HG02759 (cell line): ENCODE measurements at regions not wholly inside any gene's neighbourhood (a gene's known extent, or its start where the extent isn't known, plus 50 kb on each side); places are given as distances from the start of the nearest gene placed in this dataset.
"Not testable (repeated sequence)": the region's sequence is repeated elsewhere in the genome, so short reads cannot be mapped to it uniquely, and the experiment has no call there.

Experiments used
- ATAC-seq: cut with Tn5 transposase; IDR thresholded peaks from one replicate; pipeline ENCODE4 v1.9.1; 2021; ENCODE audit warnings: mild to moderate bottlenecking, moderate library complexity; ENCODE audit not compliant: unreplicated experiment

DNA sequence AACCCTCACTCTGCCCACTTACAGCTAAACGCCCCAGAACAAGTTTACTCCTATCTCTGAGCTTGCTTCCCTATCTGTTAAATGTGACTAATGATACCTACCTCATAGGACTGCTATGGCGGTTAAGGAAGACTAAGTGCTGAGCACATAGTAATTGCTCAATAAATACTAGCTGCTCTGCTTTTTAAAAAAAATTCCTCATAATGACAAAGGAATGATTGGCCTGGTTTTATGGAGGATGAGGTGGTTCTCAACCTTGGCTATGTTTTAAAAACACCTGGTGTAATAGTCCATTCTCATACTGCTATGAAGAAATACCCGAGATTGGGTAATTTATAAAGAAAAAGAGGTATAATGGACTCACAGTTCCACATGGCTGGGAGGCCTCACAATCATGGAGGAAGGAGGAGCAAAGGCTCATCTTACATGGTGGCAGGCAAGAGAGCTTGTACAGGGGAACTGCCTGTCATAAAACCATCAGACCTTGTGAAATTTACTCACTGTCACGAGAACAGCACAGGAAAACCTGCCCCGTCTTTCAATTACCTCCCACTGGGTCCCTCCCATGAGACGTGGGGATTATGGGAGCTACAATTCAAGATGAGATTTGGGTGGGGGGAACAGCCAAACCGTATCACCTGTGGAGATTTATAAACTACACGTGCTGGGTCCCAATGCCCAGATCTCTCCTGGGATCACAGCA lies 127.2 kb upstream of the SYT13 start:
- no peak for ATAC-seq

DNA sequence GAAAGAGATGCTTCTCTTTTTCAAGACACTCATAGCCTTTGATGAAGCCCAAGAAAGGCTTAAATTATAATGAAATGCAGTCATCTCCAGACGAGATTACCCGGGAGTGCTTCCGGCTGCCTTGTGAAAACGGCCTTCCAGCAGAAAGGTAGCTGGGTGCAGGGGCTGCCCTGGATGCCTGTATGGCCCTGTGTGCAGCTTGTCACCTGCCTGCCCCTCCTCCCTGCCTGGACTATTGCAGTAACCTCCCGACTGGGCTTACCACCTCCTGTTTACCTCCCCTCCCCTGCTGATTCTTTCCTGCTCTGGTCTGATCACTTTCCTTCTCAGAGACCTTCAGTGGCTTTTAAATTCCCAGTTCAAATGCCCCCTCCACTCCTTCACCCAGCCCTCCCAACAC lies 126.4 kb upstream of the SYT13 start:
- ATAC-seq: no peak

DNA sequence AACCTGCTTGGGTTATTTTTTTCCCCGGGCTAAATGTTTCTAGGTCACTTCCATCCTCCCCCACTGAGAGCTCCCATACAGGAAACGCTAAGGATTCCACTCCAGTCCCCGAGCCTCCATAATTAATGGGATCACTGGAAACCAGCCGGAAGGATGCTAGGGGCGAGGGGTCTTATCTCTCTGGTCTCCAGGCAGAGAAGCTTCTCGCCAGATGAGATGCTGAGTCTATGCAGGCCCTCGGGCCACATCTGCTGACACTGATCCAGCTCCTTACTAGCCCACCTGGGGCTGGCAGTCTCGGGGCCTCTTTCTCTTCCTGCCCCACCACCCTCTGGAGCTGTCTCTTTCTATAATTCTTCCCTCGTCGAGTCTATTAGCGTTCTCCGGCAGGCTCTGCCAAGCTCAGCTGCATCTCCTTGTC lies 125.9 kb upstream of the SYT13 start:
- ATAC-seq: no peak

DNA sequence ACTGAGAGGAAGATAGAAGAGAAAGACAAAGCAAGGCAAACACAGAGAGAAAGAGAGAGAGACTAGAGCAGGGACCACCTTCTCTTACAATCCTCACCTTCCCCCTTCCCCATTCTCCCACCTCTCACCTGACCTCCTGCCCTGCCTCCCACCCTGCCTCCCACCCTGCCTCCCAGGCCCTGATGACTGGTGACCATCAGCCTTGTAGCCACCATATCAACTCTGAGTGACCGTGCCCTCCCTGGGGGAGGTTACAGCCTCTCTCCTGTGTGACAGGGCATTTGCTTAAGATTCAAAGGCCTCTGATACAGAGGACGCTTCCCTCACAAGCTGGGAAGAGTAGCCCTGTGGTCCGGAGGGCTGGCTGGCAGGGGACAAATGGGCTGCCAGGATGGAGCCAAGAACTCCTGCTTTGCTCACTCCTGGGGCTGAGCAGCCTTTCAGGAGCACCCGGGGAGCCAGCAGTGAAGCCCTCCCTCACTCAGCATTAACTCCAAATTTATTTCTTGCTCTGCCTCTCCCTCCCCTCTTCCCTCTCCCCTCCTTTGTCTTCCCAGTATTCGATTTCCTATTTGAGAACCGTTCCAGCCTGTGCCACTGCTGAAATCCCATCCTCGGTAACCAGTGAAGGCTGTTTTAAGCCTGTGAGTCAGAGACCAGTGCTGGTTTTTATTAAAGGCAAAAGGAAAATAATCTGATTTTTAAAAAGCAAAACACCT lies 125.2 kb upstream of the SYT13 start:
- no peak for ATAC-seq

DNA sequence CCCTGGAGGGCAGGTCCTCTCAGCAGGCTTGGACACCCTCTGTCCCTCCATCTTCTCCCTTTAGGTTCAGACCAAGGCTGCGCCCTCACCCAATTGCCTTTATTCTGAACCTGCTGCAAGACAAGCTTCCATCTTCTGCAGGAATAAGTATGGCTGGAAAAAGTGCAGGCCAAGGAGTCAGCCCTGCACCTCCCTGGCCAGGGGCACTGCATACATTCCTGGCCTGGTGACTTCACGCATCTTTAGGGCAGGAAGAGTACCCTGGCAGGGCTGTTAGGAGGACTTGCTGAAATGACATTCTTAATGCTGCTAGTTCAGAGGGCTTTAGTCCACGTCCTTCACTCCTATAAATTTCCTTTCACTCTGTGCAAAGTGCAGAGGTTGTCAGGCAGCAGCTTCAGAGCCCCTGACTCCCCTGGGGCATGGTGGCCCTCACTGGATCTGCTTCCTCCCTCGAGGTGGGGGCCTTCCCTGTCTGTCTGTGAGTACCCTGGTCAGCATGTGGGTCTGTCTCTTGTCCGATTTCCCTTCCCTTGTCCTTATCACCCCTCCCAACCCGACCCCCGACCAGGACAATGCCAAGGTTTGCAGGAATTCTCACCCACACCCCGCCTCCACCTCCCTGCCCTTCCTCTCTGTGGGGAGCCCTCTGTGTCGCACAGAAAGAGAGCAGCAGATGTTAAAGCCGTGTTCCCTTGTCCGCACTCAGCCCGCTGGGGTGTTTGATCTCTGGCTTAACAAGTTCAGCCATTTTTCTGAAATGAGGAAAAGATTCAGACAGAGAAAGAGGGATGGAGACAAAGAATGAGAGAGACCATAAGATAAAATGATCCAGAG lies 124.5 kb upstream of the SYT13 start:
- ATAC-seq: no peak

DNA sequence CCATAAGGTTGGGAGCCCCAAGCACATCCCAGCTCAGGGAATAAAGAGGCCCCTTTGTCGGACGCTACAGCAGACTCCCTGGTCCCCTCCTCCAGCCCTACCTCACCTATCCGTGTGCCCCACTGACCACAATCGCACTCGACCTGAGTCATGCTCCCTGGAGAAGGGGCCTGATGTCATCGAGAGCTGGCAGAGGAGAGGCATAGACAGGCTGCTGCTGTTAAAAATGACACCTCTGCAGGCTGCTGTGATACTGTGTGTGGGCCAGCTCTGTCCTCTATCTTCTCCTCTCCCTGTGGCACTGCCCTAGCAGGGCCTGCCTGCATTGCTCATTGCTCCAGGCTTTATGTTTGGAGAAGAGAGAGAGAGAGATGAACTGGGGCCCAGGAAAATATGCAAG lies 123.4 kb upstream of the SYT13 start:
- ATAC-seq: no peak

DNA sequence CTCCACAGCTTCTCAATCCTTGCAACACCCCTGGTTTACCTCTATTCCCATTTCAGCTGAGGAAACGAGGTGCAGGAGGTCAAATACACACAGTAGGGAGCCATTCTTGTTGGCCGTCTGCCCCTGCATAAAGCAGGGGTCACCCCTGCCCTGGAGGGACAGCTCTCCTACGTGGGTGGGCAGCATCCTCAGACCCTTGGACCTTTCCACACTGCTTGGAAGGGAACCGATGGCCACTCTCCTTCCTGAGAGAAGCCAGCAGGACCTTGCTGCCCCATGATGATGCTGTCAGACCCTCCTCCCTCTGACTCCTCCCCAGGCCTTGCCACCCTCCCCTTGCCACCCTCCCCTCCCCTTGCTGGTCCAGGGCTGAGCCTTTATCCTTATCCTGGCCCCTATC lies 121.1 kb upstream of the SYT13 start:
- ATAC-seq: no peak

DNA sequence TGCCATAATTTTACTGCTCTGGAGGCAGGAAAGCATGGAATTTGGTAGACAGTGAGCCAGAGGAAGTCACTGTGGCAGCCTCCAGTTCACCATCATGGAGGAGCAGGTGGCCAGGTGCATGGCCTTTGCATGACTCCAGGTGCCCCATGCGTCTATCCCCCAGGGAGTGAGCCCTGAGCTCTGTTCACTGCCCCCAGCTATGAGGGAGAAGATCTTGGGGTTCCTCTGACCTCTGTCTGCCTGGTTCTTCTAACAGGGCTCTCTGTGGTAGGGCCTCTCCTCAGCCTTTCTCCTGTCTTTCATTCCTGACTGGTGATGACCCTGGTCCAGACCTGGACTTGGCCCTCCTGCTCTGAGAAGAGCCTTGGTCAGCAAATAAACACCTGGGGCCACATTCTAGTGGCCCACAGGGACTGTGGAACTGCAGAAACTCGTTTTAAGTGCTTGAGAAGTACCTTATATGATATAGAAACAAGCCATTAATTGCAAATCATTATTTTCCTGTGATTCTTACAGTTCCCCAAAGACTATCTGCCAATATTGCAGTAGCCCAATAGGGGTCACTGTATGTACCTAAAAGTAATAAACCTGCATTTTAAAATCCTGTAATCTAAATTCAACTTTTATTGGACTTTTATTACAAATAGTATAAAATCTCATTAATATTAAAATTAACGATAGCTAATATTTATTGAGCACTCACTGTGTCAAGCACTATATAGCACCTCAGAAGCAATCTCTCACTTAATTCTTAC lies 120.0 kb upstream of the SYT13 start:
- ATAC-seq: no peak

DNA sequence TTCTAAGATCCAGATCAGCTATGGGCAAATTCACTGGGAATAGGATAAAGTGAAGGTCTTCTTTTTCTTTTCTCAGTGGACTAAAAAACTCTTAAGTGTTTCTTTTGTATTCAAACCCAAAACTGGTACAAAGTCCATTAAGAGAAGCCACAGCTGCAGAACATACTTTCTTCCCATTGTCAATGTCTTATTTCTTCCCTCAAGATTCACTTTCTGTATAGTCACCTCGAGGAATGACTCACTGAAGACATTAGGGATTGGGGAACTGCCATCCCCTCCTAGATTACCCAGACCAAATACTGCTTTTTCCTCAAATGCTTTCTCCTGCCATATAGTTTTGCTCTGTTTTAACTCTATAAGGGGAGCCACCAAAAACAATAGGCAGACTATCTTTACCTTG lies 117.4 kb upstream of the SYT13 start:
- ATAC-seq: not testable (repeated sequence)

DNA sequence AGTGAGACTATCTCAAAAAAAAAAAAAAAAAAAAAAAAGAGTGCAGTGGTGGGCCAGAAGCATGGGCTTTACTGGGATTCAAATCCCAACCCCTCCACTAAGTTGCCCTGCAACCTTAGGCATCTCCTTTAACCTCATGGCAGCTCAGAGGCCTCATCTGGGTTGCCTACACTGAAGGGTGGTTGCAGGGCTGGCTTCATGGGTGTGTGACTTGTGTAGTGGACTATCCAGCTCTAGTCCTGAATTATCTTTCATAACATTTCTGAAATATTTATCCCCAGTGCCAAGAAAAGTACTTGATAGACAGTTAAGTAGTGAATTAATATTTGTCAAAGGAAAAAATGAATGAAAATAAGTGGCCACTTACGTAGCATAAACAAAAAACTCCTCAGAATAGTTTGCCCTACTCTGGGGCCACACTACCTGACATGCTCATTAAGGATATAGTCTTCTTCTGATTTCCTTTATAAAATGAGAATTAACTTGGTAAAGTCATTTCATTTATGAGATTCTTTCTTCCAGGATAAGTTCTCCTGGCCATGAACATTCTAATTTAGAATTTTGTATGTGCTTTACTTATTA lies 116.0 kb upstream of the SYT13 start:
- ATAC-seq: no peak

DNA sequence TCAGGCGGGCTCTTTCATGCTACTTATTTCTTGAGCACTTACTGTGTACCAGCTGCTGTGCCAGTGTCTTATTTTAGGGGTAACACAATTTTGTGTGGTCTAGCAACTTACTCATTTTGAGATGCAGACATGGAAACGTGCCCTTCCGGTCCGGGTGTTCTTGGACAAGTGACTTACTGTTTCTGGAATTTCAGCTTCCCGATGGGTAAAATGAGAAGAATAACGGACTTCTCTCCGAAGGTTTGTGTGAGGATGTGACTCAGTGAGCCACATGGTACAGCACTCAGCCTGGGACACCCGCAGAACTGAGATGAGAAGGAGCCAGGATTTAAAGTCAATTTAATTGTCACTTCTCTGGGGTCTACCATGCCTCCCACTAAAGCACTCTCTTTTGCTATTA lies 114.5 kb upstream of the SYT13 start:
- no peak for ATAC-seq

DNA sequence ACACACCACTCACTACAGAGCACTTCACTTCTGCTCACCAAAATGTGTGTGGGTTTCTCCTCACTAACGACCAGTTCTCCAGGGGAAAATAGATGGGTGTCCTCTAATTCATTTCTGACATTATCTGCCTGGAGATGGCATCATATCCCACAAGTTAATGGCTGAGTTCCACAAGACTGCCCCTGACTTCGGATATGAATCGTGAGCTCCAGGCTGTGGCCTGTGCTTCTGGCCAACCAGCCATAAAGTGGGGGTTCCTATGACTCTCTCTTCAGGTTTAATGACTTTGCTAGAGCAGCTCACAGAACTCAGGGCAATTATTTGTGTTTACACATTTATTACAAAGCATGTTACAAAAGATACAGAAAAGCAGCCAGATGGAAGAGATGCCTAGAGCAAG lies 113.0 kb upstream of the SYT13 start:
- ATAC-seq: no peak

DNA sequence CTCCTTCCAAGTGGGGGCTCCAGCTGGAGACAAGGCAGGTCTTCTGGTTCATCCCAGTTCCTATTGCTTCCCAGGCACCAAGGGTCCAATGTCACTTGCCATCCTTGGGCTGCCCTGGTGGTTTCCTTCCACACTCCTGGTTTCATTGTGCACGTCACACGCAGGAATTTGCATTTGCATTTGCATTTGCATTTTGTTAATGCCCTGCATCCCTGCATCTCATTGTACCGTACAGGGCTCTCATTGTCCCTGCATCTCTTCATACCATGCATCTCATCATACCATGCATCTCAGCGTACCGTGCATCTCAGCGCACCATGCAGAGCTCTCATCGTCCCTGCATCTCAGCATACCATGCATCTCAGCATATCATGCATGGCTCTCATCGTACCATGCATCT lies 112.2 kb upstream of the SYT13 start:
- no peak for ATAC-seq

DNA sequence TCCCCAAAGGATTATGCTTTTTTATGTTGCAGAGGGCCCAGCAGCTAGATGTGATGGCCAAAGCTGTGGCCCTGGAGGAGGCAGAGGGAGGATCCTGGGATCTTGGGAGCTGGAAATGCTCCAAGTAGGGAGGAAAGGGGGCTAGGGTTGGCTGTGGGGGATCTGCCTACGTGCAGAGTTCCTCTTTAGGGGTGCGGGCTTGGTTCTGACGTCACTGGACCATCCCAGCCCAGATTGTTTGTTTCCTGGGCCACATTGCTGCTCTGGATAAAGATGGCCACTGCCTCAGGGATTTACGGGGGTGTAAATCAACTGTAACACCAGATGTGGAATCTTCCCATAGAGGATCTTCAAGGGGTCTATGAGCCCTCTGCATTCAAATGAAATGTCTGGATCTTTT lies 110.3 kb upstream of the SYT13 start:
- ATAC-seq: no peak

DNA sequence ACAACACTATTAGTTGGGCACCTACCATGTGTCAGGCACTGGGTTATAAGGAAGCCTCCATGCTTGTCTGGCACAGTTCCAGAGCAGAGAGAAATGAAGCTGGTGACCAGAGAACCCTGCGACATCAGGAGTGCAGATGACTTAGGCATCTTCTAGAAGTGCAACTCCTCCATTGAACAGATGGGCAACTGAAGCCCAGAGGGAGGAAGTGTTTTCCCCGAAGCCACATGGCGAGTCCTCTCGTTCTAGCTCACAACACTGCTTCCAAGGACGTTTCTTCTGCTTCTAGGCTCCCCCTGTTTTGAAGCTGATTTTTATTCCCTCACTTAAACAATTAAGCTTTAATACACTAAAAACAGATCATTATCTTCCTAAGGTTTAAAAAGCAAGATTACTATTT lies 109.8 kb upstream of the SYT13 start:
- ATAC-seq: no peak

DNA sequence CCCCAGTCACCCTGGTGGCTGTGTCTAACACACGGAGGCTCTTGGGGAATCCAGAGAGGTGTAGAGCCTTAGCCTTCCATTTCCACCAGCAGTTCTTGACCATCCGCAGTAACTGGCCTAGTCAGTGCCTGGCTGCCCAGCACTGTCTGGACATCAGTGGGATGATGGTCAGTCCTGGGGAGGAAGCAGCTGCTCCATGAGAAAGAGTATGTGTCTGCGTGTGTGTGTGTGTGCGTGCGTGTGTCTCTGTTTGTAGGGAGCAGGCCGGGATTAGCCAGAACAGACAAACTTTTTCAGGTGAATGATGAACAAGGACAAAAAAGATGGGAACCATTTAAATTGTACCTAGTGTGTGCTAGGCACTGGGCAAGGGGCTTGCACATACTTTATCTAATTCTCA lies 109.3 kb upstream of the SYT13 start:
- ATAC-seq: no peak

DNA sequence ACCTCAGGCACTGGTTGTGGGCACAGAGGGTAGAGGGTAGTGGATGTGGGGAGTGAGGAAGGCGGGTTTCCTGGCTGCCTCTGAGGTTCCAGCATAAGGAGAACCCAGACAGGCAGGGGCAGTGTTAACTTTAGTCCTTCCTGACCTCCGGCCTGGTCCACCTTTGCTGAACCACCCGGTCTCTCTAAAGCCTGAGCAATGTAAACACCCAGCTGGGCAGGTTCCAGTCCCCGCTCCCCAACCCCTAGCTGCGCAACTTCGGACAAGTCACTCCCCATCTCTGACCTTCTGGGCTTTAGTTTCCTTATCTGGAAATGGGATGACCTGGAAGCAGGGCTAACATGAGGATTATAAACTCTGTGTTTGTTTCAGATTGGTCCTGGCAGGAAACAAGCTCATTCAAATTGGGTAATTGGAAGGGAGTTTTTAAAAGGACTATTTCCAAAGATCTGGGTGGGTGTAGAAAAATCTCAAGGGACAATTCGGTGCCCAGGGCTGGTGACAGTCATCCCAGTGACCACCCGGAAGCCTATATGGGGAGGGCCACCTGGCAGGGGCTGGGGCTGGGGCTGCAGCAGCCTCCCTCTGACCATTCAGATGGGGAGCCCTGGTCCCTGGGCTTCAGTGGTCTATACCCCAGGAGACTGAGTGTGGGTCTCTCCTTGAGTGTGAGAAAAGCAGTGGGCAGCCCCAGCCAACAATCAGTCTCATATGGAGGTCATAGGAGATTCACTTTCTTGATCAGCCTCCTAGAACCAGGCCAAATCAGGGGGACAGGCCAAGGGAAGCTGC lies 108.3 kb upstream of the SYT13 start:
- ATAC-seq: no peak

DNA sequence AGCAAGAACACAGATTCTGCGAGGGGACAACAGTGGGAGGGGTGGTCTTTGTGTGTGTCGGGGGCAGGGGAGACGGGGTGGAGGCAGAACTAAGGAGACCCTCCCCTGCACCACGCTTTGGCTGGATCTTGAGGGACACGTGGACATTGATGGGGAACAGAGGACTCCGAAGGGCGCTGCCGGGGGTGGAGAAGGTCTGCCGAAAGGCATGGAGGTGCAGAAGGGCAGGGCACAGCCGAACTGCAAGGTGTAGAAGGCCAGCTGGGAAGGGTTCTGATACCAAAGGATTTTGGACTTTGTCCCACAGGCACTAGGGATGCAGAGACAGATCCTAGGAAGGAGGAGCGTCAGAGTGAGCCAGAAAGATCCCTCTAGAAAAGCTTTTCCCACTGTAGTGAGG lies 107.7 kb upstream of the SYT13 start:
- no peak for ATAC-seq

DNA sequence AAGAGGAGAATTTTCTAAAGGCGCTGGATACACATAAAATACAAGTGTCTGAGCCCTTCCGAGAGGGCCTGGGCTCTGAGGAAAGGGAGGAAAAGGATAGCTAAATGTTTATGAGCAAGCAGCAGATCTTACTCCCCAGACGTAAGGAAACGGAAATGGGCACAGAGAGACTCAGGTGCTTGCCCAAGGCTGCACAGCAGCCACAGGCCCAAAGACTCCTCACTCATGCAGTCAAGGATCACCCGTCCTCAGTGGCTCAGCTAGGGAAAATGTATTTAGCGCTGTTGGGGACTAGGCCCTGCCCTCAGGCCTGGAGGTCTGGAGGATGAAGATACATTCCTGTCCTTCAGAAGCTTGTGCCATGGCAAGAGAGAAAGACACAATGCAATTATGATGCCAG lies 107.2 kb upstream of the SYT13 start:
- ATAC-seq: no peak

DNA sequence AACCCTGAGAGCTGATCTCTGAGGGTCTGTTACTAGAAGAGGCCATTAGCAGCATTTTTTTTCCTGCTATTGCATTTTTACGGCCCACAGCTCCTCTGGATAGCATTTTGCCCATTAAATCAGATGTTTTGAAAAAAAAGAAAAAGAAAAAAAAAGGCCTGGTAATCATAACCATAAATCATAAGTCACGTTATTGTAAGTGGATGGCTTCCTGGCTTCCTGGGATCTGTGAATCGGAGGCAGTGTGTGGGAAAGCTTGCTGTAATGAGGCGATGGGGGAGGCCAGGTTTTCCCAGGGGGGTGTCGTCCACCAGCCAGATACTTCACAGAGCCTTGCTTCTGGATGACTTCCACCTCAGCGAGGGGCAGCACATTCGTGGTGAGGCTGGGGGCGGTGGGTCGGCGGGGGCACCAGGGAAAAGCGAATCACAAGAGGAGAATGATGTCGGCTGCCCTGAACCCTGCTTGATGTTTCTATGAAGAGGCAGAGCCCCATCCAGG lies 106.5 kb upstream of the SYT13 start:
- ATAC-seq: no peak
